ENCODE measurements at regions not wholly inside any gene's neighbourhood (a gene's known extent, or its start where the extent isn't known, plus 50 kb on each side); places are given as distances from the start of the nearest gene placed in this dataset.

DNA sequence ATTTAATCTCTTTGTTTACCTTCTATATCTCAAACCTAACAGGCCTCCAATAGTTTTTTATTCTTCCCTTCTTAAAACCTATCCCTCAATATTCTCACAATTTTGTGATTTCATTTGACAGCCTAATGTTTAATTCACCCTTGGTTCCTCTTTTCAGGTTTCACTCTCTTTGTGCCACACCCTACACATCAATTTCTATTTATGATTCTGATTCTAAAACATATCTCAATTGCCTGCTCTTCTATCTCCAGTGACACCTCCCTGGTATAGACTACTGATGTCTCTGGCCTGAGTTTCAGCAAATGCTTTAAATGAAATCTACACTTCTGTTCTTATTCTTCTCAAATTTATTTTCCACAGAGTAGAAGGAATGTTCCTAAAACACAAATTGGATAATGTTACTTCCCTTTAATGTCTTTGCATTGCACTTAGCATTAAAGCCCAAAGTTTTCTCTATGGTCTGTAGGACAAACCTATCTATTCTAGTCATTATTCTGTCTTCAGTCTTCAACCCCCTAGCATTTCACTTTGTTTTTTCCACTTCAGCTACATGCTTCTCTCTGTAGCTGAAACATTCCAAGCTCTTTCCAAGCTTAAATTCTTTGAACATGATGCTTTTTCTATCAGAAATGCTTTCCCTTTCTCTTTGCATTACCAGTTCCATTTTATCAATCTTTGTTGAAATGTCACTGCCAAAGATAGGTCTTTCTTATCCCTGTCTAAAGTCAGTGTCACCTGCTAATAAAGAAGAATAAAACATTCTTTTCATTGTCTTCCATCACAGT lies 622.0 kb downstream of the CENPC start:
- DNase-seq, result no peak

DNA sequence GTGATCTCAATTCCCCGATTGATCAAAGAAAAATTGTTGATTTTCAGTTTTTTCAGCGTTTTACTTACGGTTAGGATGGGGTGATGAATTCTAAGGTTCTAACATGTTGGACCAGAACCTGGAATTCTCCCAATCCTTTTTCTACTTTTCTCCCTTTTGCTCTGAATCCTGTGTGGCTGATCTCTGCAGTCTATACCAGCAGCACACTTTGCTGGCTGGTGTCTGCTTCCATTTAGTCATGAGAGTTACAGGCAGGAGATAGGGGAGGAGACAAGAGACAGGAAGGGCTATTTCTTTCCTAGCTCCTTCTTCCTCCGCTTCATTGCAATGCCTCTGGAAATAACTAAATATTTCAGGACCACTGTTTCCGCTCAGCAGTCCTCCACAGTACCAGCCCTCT lies 623.9 kb downstream of the CENPC start:
- no peak for DNase-seq

DNA sequence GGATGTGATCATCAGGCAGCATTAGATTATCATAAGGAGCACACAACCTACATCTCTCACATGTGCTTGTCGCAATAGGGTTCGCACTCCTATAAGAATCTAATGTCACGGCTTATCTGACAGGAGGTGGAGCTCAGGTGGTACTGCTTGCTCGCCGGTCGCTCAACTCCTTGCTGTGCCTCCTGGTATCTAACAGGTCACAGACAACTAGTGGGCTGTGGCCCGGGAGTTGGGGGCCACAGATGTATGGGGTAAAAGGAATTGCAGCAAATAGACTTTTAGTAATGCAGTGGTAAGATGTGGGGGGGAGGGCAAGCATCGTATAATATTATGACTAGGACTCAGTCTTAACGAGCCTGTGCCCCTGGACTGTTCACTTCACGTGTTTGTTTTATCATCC lies 624.8 kb downstream of the CENPC start:
- no peak for DNase-seq

DNA sequence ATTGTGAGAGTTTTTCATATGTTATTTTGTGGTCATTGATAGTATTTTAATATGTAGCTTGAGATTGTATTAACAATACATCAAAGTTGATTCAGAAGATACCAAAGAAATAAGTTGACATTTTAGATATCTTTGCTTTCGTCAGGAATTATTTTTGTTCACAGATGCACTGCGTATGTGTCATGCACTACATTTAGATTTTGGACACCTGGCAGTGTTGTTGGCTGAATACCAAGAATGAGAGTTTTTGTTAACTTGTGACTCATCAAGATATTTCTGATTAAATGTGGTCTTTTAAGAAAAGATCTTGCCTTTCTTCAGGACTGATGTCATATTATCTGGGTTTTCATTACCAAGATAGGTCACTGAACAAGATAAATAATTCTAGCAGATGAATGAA lies 633.4 kb downstream of the CENPC start:
- no peak for DNase-seq

GRCh38 chr4:66906314-66906713 lies 639.0 kb downstream of the CENPC start:
- DNase-seq, result no peak

- no peak for DNase-seq
Observed at GRCh38 chr4:66899422-66900065, 645.8 kb downstream of the CENPC start.

GRCh38 chr4:66893807-66894206 lies 651.5 kb downstream of the CENPC start:
- DNase-seq, result no peak

- no peak for DNase-seq
Observed at GRCh38 chr4:66887061-66887460, 658.2 kb downstream of the CENPC start.

GRCh38 chr4:66885501-66886165 lies 659.7 kb downstream of the CENPC start:
- DNase-seq, result no peak

DNA sequence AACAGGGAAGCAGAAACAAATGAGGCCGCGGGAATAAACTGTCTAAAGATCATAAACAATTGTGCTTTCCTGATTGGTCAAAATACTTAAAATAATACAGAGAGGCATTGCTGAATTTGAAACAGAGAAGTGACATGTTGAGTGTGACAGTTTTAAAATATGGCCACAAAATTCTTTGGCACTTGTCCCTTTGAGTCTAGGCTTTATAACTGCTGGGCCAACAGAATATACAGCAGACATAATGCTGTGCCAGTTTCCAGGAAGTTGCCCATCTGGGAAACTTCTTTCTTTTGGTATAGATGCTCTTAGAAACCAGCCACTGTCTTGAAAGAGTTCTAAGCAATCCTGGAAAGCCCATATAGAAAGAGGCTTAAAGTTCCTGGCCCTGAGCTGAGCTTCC lies 668.4 kb downstream of the CENPC start:
- no peak for DNase-seq

DNA sequence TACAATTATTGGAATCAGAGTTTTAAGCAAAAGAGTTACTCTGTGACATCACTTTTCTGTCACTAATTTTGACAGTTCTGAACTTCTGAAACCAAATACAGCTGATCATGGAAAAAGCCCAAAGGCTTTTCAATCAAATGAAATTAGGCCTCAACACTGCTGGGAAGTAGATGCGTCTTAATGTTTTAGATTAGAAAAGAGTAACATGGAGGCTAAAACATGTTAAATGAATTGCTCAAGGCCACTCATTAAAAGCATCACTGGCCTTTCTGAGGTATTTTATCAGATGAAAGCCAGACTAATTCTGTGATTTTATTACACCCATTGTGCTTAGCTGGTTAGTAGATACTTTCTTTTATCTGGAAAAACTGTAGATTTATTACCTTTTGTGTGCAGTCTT lies 672.6 kb downstream of the CENPC start:
- DNase-seq, result no peak

GRCh38 chr4:66863481-66863880 lies 681.8 kb downstream of the CENPC start:
- DNase-seq, result no peak

DNA sequence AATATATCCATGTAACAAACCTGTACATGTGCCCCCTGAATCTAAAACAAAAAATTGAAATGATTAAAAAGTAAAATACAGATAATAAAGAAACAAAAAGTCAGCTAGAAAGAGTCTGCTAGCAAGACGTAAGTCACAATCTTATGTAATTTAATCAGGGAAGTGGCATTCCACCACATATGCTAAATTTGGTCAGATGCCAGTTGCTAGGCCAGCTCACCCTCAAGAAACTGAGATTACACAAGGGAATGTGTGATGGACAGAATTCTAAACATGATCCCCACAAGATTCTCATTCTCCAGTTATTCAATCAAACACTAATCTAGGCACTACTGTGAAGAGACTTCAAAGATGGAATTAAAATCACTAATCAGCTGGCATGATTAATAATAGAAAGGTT lies 689.3 kb downstream of the CENPC start:
- DNase-seq, result no peak

- no peak for DNase-seq
Observed at GRCh38 chr4:66853845-66854244, 691.5 kb downstream of the CENPC start.

- no peak for DNase-seq
Observed at GRCh38 chr4:66852843-66853242, 692.5 kb downstream of the CENPC start.

- DNase-seq, result no peak
Observed at GRCh38 chr4:66849596-66849995, 695.7 kb downstream of the CENPC start.

DNA sequence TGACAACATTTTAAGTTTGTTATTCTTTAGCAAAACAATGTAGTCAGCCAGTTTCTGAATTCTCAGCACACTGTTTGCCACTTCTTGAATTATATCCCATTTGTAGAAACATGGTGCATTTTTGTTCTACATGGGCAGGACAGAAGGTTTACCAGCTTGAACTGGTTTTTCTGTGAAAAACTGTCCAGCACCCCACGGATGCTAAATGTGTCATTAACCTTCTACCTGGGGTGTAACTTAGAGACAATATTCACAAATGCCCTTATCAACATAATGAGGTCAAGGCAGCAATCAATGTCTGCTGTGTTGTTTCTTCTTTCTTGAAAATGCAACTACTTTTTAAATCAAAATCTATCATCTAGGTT lies 702.6 kb downstream of the CENPC start:
- no peak for DNase-seq

DNA sequence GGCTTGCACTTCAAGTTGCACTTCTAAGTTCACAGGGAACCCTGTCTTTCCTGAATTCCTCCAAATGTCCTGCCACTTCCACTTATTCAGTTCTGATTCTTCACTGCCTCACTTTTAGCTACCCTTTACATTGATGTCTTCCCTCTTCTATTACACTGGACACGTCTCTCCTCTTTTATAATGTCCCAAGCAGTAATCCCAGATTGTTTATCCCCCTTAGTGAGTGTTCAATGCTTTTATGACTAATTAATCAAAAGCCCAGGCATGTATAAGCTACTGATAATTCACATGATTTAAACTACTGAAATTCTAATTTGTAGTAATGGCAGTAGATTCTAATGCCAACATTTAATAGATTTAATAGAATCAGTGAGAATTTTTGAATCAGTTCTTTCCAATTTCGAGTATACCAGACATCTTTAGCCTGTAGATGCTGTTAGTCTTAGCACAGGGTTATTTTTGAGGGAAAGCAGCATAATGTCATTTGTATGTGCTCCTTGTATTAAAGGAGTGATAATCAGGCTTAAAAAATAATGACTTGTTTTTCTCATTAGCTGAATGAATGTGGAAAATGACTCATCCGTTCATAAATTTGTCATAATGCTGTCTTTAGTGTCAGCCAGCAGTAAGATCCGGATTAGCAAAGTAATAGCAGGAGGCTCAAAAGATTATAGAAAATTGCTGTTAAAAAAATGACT lies 703.1 kb downstream of the CENPC start:
- DNase-seq, result no peak

GRCh38 chr4:66840178-66840577 lies 705.1 kb downstream of the CENPC start:
- DNase-seq, result no peak

- DNase-seq, result no peak
Observed at GRCh38 chr4:66837279-66837922, 707.9 kb downstream of the CENPC start.

DNA sequence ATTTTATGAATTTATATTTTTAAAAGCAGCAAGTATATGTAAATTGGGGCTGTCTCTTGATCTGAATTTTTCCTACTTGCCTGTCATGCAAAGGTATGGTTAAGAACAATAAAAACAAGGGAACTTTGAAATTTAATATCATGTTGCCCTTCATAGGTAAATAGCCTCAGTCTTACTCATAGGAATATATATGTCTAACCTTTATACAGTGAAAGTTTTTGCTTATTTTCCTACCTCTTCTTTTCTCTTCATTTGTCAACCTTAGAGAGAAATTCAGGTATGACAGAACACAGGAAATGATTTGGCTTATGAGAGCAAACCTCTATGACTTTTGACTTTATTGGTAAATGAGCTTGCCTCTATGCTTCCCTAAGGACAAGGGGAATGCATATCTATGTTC lies 716.0 kb downstream of the CENPC start:
- DNase-seq, result no peak

DNA sequence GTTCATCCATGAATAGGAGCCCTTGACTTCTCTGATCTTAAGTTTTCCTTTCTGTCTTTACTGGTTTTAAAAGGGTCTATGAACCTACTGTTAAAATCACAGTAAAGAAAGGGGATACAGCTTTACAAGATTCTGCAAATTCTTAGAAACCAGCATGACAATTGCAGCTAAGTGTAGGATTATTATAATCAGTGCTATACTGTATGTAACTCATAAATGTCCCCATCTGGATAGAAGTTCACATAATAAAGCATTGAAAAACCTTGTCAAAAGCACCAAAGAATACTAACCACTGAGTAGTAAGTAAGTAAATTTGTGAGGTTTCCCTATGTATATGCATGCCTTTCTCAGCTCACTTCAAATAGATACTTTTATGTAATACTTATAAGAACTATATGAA lies 724.6 kb downstream of the CENPC start:
- no peak for DNase-seq

- no peak for DNase-seq
Observed at GRCh38 chr4:66814277-66814676, 731.0 kb downstream of the CENPC start.
